ENCODE measurements at regions not wholly inside any gene's neighbourhood (a gene's known extent, or its start where the extent isn't known, plus 50 kb on each side); places are given as distances from the start of the nearest gene placed in this dataset.

GRCh38 chr2:104432991-104433390, 420.9 kb upstream of the POU3F3 start:
- intact Hi-C loops (cut with DNase I; ENCODE audit: low total_unique reads) = no loop called here
- TF ChIP-seq CTCF (IDR thresholded peaks at IDR 0.05) (no peak), POLR2A (IDR thresholded peaks at IDR 0.05) (no peak)
- Histone ChIP-seq H3K36me3 (no peaks in the 10 kb centered on the region), H3K4me3 (no peak overlapping the region), H3K4me1 (no peaks in the 10 kb centered on the region), H3K27me3 (peaks cover 0 to 3% of the 10 kb centered on the region in 2 donors), H3K9me3 (no peaks in the 10 kb centered on the region), H3K27ac (no peak overlapping the region)
- DNase-seq = no peak

- H3K4me1 ChIP-seq = no peaks in the 10 kb centered on the region
- no peaks in the 10 kb centered on the region for H3K36me3 ChIP-seq
- TF ChIP-seq POLR2A (IDR thresholded peaks at IDR 0.05) = no peak
- TF ChIP-seq CTCF (IDR thresholded peaks at IDR 0.05) = no peak
- intact Hi-C loops (cut with DNase I; ENCODE audit: low total_unique reads) = no loop called here
- no peak for DNase-seq
- H3K27ac ChIP-seq = no peak overlapping the region
- H3K4me3 ChIP-seq = no peak overlapping the region
- H3K9me3 ChIP-seq = no peaks in the 10 kb centered on the region
- H3K27me3 ChIP-seq = peaks cover 0 to 3% of the 10 kb centered on the region in 2 donors
Measured at GRCh38 chr2:104433657-104434056, 420.3 kb upstream of the POU3F3 start.

GRCh38 chr2:104434318-104434792, 419.6 kb upstream of the POU3F3 start:
- TF ChIP-seq POLR2A (IDR thresholded peaks at IDR 0.05) = no peak
- H3K27ac ChIP-seq = no peak overlapping the region
- no peaks in the 10 kb centered on the region for H3K36me3 ChIP-seq
- H3K27me3 ChIP-seq = peaks cover 0 to 3% of the 10 kb centered on the region in 2 donors
- intact Hi-C loops (cut with DNase I; ENCODE audit: low total_unique reads) = no loop called here
- no peaks in the 10 kb centered on the region for H3K9me3 ChIP-seq
- no peaks in the 10 kb centered on the region for H3K4me1 ChIP-seq
- no peak for DNase-seq
- no peak overlapping the region for H3K4me3 ChIP-seq

GRCh38 chr2:104434966-104435365, 418.9 kb upstream of the POU3F3 start:
- TF ChIP-seq POLR2A (IDR thresholded peaks at IDR 0.05) (no peak), CTCF (IDR thresholded peaks at IDR 0.05) (no peak)
- no peak overlapping the region for H3K27ac ChIP-seq
- H3K4me3 ChIP-seq = no peak overlapping the region
- intact Hi-C loops (cut with DNase I; ENCODE audit: low total_unique reads) = no loop called here
- DNase-seq = no peak
- H3K36me3 ChIP-seq = no peaks in the 10 kb centered on the region
- no peaks in the 10 kb centered on the region for H3K9me3 ChIP-seq
- H3K4me1 ChIP-seq = no peaks in the 10 kb centered on the region
- H3K27me3 ChIP-seq = peaks cover 0 to 3% of the 10 kb centered on the region in 2 donors

- H3K27ac ChIP-seq = no peak overlapping the region
- H3K36me3 ChIP-seq = no peaks in the 10 kb centered on the region
- no peaks in the 10 kb centered on the region for H3K27me3 ChIP-seq
- TF ChIP-seq POLR2A (IDR thresholded peaks at IDR 0.05) = no peak
- no peak for TF ChIP-seq CTCF (IDR thresholded peaks at IDR 0.05)
- H3K9me3 ChIP-seq = no peaks in the 10 kb centered on the region
- no peak for DNase-seq
- H3K4me1 ChIP-seq = no peaks in the 10 kb centered on the region
- intact Hi-C loops (cut with DNase I; ENCODE audit: low total_unique reads) = no loop called here
- H3K4me3 ChIP-seq = no peak overlapping the region
Measured at GRCh38 chr2:104438481-104438880, 415.4 kb upstream of the POU3F3 start.

GRCh38 chr2:104443145-104443544, 410.8 kb upstream of the POU3F3 start:
- Histone ChIP-seq H3K4me1 (no peaks in the 10 kb centered on the region), H3K9me3 (no peaks in the 10 kb centered on the region), H3K27me3 (no peaks in the 10 kb centered on the region), H3K4me3 (no peak overlapping the region), H3K36me3 (no peaks in the 10 kb centered on the region), H3K27ac (no peak overlapping the region)
- no peak for DNase-seq
- intact Hi-C loops (cut with DNase I; ENCODE audit: low total_unique reads) = no loop called here
- TF ChIP-seq POLR2A (IDR thresholded peaks at IDR 0.05) = no peak

Data from uterus (tissue), 3 donors.